Brain microvascular endothelial cell (primary cell): ENCODE measurements at regions not wholly inside any gene's neighbourhood (a gene's known extent, or its start where the extent isn't known, plus 50 kb on each side); places are given as distances from the start of the nearest gene placed in this dataset.

Experiments used
- DNase-seq: peaks from one replicate; pipeline ENCODE4 v3.0.0-alpha.2; 2020
- H3K27ac ChIP-seq: fragments of 250-450 bp; sonication (Bioruptor Pico); 2 replicates; pipeline ENCODE4 v1.5.1; 2020; ENCODE audit warnings: mild to moderate bottlenecking, moderate library complexity
- H3K27me3 ChIP-seq: fragments of 250-450 bp; sonication (Bioruptor Pico); replicated peaks from 2 replicates; pipeline ENCODE4 v1.5.1; 2020; ENCODE audit warnings: mild to moderate bottlenecking
- H3K36me3 ChIP-seq: fragments of 250-450 bp; sonication (Bioruptor Pico); replicated peaks from 2 replicates; pipeline ENCODE4 v1.5.1; 2020; ENCODE audit warnings: mild to moderate bottlenecking
- H3K4me3 ChIP-seq: 2 replicates; pipeline ENCODE4 v1.5.1; 2011; ENCODE audit warnings: low read depth, mild to moderate bottlenecking, control low read depth, low read length, moderate library complexity
- in situ Hi-C: cut with HindIII; loops from 2 replicates; pipeline ENCODE4 v1.10.0; 2017; ENCODE audit warnings: low sequenced_read_pairs, low pct_ligation_motif_present
- TF ChIP-seq, protein P1 (sequence below): IDR thresholded peaks from 2 replicates; pipeline ENCODE4 v1.5.1; 2011; ENCODE audit warnings: low read depth, mild to moderate bottlenecking, moderate library complexity, low read length, control low read depth, inconsistent platforms; ENCODE audit errors: missing control alignments

DNA sequence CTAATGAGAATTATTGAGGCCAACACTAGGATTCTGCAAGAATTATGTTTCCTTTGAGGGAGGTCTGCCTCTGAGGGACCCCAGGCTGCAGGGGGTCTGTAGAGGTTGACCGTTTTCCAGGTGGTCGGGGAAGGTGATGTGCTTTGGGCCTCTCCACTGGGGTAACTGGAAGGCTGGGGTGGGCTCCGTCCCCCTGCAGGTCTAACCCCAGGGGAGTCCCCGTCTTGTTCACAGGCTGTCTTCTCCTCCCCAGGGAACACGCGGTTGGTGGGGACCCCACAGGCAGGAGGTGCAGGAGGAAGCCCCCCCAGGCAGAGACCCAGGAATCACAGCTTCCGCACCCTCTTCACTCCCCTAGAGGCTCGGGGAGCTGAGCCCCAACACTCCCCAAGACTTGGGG is 726.4 kb downstream of the BRD1 start:
- DNase-seq = no peak
- Histone ChIP-seq H3K27me3 (no peaks in the 10 kb centered on the region), H3K4me3 (no peak overlapping the region), H3K27ac (no peak overlapping the region), H3K36me3 (no peaks in the 10 kb centered on the region)
- in situ Hi-C loops = no loop called here
- TF ChIP-seq, protein P1, sequence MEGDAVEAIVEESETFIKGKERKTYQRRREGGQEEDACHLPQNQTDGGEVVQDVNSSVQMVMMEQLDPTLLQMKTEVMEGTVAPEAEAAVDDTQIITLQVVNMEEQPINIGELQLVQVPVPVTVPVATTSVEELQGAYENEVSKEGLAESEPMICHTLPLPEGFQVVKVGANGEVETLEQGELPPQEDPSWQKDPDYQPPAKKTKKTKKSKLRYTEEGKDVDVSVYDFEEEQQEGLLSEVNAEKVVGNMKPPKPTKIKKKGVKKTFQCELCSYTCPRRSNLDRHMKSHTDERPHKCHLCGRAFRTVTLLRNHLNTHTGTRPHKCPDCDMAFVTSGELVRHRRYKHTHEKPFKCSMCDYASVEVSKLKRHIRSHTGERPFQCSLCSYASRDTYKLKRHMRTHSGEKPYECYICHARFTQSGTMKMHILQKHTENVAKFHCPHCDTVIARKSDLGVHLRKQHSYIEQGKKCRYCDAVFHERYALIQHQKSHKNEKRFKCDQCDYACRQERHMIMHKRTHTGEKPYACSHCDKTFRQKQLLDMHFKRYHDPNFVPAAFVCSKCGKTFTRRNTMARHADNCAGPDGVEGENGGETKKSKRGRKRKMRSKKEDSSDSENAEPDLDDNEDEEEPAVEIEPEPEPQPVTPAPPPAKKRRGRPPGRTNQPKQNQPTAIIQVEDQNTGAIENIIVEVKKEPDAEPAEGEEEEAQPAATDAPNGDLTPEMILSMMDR = no peak

DNA sequence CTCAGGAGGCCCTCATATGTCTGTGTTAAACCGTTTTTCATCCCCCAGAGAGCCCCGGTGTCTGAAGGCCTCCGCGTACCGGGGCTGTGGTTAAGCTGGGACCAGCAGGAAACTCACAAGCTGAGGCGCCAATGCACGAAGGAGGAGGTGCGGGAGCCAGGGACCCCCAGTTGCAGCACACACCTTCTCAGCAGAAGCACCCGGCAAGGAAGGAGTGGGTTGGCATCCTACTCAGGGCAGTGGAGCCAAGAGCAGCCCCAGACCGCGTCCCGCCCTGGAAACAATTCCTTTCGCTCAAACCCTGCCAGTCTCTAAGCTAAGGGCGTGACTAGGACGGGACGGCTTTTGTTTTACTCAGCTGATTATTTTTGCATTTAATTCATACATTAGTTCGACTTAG is 726.9 kb downstream of the BRD1 start:
- DNase-seq = no peak
- Histone ChIP-seq H3K27me3 (no peaks in the 10 kb centered on the region), H3K36me3 (no peaks in the 10 kb centered on the region), H3K27ac (no peak overlapping the region), H3K4me3 (no peak overlapping the region)
- TF ChIP-seq, protein P1 = no peak
- in situ Hi-C loops = no loop called here

DNA sequence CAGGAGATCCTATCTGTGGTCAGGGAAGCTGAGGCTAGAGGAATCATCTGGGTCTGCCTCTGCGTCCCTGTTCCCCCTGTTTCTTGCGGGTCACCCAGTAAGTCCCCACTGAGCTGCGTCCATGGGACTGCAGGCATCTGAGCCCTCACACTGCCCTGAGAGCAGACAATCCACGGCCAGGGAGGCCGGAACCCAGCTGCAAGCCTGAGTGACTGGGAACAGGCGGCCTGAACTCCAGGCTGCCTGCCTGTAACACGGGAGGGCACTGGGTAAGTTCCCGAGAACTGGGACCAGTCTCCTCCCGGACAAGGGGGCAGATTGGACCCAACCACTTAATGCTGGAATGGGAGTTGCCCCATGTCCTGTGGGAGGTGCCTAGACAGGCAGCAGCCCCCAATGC is 727.4 kb downstream of the BRD1 start:
- TF ChIP-seq, protein P1 = no peak
- Histone ChIP-seq H3K27me3 (no peaks in the 10 kb centered on the region), H3K4me3 (no peak overlapping the region), H3K27ac (no peak overlapping the region), H3K36me3 (no peaks in the 10 kb centered on the region)
- DNase-seq = no peak
- in situ Hi-C loops = no loop called here

DNA sequence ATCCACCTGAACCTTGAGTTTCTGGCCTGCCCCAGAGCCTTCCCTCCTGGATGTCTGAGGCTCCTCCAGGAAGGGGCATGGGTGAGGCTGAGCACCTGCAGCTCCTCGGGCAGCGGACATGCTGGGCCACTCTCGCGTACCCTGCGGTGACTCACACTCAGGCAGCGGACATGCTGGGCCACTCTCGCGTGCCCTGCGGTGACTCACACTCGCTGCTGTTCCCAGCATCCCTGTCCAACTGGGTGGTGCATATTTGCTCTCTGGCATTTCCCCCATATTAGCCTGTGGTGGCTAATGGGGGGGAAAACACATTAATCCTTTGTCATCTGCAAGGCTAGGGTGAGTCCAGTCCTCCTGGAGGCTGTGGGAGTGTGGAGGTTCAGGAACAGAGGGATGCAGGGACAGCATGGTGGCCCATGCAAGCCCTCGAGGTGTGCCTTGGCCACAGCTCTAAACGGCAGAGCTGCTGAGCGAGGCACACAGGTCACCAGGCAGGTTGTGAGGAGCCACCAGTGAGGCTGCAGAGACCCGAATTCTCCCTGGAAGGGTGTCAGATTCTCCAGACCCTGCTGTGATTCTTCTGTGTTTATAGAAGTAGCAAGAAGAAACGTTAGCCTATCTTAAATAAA is 728.1 kb downstream of the BRD1 start:
- no peak overlapping the region for H3K4me3 ChIP-seq
- peak; percentile 1 for DNase-seq
- no peak overlapping the region for H3K27ac ChIP-seq
- TF ChIP-seq, protein P1 = no peak
- H3K36me3 ChIP-seq = no peaks in the 10 kb centered on the region
- no peaks in the 10 kb centered on the region for H3K27me3 ChIP-seq
- in situ Hi-C loops = no loop called here

DNA sequence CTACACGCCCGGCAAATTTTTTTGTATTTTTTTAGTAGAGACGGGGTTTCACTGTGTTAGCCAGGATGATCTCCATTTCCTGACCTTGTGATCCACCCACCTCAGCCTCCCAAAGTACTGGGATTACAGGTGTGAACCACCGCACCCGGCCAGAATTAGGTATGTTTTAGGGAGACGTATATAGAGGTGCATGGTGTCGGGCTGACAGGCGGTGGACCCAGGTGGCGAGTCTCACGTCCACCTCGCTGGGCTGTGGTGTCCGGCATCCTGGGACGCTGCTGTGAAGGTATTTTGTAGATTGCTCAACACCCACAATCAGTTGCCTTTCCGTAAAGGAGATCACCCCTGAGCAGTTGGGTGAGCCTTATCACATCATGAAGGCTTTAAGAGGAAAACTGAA is 728.6 kb downstream of the BRD1 start:
- no peaks in the 10 kb centered on the region for H3K27me3 ChIP-seq
- H3K36me3 ChIP-seq = no peaks in the 10 kb centered on the region
- DNase-seq = no peak
- in situ Hi-C loops = no loop called here
- H3K27ac ChIP-seq = no peak overlapping the region
- H3K4me3 ChIP-seq = no peak overlapping the region
- TF ChIP-seq, protein P1 = no peak

DNA sequence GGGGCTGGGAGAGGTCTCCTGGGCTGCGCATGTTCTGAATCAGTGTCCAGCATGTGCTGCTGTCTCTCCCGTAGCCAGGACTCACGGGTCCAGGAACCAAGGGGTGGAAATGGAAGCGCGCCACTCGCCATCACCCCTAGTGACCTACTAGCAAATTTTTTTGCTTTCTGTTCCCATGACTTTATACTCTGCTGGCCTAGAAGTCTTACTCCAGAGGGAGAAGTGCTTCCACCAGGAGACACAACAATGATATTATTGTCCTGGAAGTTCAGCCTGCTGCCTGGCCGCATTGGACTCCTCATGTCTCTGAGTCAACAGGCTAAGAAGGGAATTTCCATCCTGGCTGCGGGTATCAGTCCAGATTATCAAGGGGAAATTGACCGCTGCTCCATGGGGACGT is 729.7 kb downstream of the BRD1 start:
- H3K36me3 ChIP-seq = no peaks in the 10 kb centered on the region
- TF ChIP-seq, protein P1 = no peak
- DNase-seq = no peak
- in situ Hi-C loops = no loop called here
- H3K4me3 ChIP-seq = no peak overlapping the region
- H3K27ac ChIP-seq = no peak overlapping the region
- H3K27me3 ChIP-seq = no peaks in the 10 kb centered on the region
